Gastrocnemius medialis (tissue), 4 donors: ENCODE measurements at regions not wholly inside any gene's neighbourhood (a gene's known extent, or its start where the extent isn't known, plus 50 kb on each side); places are given as distances from the start of the nearest gene placed in this dataset.
"Not testable (repeated sequence)": the region's sequence is repeated elsewhere in the genome, so short reads cannot be mapped to it uniquely, and the experiment has no call there.

Experiments used
- POLR2A ChIP-seq, 2 donors: fragments of 450-650 bp; IDR thresholded peaks; one replicate each; pipeline ENCODE4 v1.6.1; 2017; ENCODE audit warnings: antibody characterized with exemption in 2 of 2, mild to moderate bottlenecking in 2 of 2, moderate library complexity in 2 of 2
- TF ChIP-seq, protein P1 (sequence below), 5 experiments: fragments of 450-650 bp in 3 of 5; fragments of 200-600 bp in 2 of 5; sonication (generic) in 2 of 5; IDR thresholded peaks in 4 of 5; conservative IDR thresholded peaks in 1 of 5; 1 replicate in 4 of 5; 2 replicates in 1 of 5; pipeline ENCODE4 v1.5.1; 2016 to 2019; ENCODE audit warnings: antibody characterized with exemption in 5 of 5, mild to moderate bottlenecking in 3 of 5, moderate library complexity in 3 of 5

DNA sequence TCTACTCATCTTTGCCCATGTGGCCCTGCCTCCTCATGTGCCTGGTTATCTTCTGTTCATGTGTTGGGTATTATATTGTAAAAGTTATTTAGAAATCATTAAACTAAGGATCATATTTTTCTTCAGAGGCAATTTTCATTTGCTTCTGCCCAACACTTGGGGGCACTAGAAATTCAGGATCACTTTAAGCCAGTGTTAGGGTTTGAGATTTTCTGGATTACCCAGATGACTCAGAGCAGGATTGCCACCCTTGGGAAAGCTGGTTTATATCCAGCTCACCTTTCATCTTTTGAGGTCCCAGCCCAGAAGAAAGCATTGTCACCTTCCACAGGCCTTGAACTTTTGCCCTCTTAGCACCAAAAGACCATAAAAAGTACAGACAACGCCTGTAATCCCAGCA is 99.4 kb upstream of the NBPF12 start:
- TF ChIP-seq, protein P1, sequence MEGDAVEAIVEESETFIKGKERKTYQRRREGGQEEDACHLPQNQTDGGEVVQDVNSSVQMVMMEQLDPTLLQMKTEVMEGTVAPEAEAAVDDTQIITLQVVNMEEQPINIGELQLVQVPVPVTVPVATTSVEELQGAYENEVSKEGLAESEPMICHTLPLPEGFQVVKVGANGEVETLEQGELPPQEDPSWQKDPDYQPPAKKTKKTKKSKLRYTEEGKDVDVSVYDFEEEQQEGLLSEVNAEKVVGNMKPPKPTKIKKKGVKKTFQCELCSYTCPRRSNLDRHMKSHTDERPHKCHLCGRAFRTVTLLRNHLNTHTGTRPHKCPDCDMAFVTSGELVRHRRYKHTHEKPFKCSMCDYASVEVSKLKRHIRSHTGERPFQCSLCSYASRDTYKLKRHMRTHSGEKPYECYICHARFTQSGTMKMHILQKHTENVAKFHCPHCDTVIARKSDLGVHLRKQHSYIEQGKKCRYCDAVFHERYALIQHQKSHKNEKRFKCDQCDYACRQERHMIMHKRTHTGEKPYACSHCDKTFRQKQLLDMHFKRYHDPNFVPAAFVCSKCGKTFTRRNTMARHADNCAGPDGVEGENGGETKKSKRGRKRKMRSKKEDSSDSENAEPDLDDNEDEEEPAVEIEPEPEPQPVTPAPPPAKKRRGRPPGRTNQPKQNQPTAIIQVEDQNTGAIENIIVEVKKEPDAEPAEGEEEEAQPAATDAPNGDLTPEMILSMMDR (IDR thresholded peaks at IDR 0.05 in 4 of 5, conservative IDR thresholded peaks at IDR 0.05 in 1 of 5) = not testable (repeated sequence)
- TF ChIP-seq POLR2A (IDR thresholded peaks at IDR 0.05) = not testable (repeated sequence)
